Activated CD8-positive, alpha-beta memory T cell treated with anti-CD3 and anti-CD28 coated beads for 36 hours (primary cell): ENCODE measurements at regions not wholly inside any gene's neighbourhood (a gene's known extent, or its start where the extent isn't known, plus 50 kb on each side); places are given as distances from the start of the nearest gene placed in this dataset.

Experiments
- CTCF ChIA-PET: fragments of 350-600 bp; sonication (Branson Sonifier 250); formaldehyde crosslinking; loops from one replicate; lab custom pipeline; 2021; ENCODE audit warnings: antibody characterized with exemption; lab: Charles Lee
- POLR2A ChIA-PET: fragments of 350-600 bp; sonication (Branson Sonifier 250); formaldehyde crosslinking; loops from one replicate; lab custom pipeline; 2021; ENCODE audit warnings: antibody characterized with exemption; lab: Charles Lee

DNA sequence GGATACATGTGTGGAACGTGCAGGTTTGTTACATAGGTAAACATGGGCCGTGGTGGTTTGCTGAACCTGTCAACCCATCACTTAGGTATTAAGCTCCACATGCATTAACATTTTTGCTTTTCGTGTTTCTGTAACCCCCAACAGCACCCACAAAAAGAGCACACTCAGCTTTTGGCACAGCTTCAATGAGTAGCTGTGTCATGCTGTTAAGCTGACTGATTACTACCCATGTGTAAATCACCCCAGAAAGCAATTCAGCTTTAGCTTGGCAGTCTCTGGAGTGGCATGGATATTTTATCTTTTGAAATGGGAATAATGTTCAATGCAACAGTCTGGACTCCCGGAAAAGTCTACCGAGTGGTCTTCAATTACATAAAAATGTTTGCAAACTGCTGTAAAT lies 734.3 kb downstream of the STIM2 start:
- CTCF ChIA-PET, result no interaction called here

DNA sequence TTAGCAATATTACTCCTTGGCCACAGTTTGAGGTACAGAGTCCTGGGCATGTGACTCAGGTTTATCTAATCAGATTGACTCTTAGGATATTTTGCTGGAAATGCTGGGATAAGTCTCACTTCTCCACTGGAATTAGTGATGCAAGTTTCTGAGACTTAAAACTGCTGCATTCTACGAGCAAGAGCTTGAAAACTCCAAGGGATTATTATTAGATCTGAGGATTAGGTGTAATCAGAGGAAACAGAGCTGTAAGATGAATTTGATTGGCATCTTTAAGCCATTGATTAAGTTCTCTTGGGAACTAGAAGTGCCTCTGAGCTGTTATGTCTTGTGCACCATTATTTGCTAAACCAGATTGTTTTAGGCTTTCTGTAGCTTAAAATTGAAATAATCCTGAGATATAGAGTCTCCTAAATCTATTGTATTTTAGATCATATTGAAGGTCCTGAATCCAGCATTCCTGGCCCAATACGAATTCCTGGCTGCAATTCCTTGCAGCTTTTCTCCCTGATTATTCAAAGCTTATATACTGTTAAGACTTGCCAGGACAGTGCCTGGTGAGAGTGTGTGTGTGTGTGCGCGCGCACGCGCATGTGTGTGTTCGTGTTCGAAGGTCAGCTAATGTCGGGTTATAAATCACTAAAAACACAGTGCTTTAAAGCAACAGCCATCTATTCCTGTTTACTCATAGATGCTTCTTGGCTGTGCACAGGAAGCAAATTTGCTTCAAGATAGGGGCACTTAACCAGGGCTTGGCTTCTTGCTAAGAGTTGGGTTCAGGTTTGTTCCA lies 735.1 kb downstream of the STIM2 start:
- ChIA-PET POLR2A (no interaction called here), CTCF (no interaction called here)

More for the DNA sequence above, 734.3 kb downstream of the STIM2 start:
- POLR2A ChIA-PET, result no interaction called here

DNA sequence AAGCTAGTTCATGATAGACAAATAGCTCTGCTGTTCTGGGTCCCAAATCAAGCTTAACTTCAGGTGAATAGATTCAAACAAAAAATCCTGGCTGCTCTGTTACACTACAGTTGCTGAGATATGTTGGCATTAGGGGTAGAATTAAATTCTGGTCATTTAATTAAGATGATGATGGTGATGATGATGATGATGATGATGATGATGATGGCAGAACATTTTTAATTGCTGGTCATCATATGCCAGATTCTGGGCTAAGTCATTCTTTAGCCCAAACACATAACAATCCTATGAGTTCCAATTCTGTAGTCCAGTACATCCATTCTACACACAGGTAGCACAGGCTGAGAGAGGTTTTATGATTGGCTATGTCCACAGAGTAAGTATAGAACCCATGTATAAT lies 741.5 kb downstream of the STIM2 start:
- CTCF ChIA-PET, result no interaction called here
- POLR2A ChIA-PET, result no interaction called here

GRCh38 chr4:27604692-27605091 lies 744.1 kb downstream of the STIM2 start:
- CTCF ChIA-PET, result no interaction called here
- POLR2A ChIA-PET, result no interaction called here

GRCh38 chr4:27616166-27616565 lies 755.5 kb downstream of the STIM2 start:
- POLR2A ChIA-PET, result no interaction called here
- CTCF ChIA-PET, result no interaction called here

- ChIA-PET POLR2A (no interaction called here), CTCF (no interaction called here)
Measured at GRCh38 chr4:27619435-27619834, 758.8 kb downstream of the STIM2 start.

DNA sequence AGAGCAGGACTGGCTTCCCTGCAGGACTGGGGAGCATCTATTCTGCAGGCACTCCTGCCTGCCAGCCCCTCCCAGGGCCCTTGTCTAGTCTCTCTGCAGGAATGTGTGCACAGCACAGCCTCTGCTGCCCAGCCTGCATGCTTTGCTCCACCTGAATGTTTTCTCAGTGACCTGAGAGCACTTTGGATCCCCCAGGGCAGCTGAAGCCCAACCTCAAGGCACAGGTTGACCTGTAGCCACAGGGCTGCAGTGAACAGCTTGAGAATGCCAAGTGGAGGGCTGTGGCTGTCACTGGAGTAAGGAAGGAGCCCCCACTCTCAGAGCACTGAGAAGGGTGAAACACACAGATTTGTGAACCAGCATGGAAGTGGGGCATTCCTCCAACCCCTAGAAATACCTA lies 760.2 kb downstream of the STIM2 start:
- POLR2A ChIA-PET, result no interaction called here
- CTCF ChIA-PET, result interaction anchor here (0.9 kb wide), 1 partner anchor 17 kb away, joined by 3 read pairs; no protein-coding TSS in a partner anchor

DNA sequence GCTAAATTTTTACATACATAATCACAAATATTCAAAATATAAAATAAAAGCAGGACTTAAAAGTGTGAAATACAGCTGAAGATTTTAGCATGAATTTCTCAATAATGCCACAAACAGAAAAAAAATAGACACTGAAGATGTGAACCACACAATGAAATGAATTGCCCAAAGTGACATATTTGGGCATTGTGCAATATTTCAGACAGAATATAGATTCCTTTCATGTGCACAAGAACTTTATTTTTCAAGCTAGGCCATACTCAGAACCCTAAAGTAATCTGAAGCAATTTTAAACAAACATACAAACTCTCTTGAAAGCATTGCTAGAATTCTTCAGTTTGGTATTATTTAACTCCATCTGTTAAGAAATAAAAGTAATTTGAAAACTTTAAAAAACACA lies 764.1 kb downstream of the STIM2 start:
- ChIA-PET CTCF (no interaction called here), POLR2A (no interaction called here)

DNA sequence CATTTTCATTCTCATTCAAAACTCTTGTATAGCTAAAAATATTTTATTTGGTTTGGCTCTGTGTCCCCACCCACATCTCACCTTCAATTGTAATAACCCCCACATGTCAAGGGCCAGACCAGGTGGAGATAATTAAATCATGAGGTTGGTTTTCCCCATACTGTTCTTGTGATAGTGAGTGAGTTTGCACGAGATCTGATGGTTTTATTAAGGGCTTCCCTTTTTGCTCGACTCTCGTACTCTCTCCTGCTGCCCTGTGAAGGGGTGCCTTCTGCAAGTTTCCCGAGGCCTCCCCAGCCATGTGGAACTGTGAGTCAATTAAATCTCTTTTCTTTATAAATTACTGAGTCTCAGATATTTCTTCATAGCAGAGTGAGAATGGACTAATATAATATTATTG lies 768.0 kb downstream of the STIM2 start:
- ChIA-PET CTCF (no interaction called here), POLR2A (no interaction called here)

DNA sequence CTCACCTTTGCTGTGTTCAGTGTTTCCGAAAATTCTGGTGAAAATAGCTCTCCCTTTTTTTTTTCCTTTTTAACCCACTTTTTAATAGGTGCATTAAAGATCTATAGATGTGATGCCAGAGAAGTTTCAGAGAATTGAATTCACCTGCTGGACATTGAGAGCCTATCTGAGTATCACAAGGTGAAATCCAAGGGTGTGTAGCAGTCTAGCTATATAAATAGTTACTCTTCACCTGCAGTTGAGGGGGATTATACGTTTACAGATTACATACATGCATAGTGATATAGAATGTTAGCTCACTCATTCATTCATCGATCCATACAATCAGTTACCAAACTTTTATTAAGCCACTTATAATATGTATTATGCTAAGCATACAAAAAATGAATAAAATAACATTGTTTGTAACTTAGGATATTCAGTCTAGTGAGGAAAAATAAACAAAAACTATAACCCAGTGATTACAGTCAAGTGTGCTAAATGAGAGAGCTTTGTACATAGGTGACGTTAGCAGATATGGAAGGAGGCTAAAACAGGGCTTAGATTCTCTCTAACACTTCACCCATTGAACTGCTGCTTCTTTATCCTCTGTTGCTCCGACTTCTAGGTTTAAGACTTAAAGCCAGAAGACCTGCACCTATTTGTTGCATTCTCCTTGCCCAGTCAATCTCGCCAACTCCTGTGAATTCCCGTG lies 769.0 kb downstream of the STIM2 start:
- CTCF ChIA-PET, result no interaction called here
- POLR2A ChIA-PET, result no interaction called here

DNA sequence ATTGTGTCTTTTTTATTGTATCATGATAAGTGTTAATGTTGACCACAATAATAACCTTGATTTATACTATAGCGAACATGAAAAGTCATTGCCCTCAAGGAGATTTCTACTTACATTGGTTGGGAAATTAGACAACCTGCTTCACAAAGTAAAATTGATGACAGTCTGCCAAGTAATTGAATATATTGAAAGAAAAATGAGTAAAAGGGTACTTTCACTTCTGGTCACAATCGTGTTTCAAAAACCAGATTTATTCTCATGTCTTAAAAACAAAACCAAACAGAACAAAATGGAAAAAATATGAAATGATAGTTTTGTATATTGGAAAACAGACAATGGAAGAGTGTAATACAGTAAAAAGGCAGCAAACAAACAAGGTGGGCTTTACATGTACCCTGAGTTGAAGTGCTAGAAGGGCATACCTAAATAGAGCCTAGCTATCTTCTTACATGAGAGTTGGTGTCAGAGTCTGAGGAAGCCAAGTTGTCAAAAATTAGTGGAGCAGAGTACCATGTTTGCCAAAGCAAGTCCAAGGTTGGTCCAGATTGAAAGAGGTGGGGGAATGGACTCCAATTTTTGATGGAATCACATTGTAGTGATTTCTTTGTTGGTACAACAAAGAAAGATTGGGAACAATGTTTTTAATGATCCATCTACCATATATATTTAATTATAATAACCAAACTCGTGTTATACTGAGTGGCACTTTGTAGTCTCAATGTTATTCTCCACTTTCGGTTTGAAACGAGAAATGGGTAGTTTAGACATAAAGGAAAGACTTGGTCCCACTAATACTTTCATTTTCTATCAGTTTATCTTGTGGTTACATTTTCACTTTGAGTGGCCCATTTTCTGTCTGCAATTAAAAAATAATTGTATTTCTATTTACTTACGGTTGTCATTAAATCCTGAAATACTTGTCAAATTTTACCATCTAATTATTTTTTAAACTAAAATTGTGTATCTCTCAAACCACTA lies 775.6 kb downstream of the STIM2 start:
- CTCF ChIA-PET, result no interaction called here
- POLR2A ChIA-PET, result no interaction called here

- POLR2A ChIA-PET, result no interaction called here
- CTCF ChIA-PET, result interaction anchor here (0.9 kb wide), 1 partner anchor 18 kb away, joined by 3 read pairs; no protein-coding TSS in a partner anchor
Measured at GRCh38 chr4:27638163-27638915, 777.7 kb downstream of the STIM2 start.

- POLR2A ChIA-PET, result no interaction called here
- CTCF ChIA-PET, result no interaction called here
Measured at GRCh38 chr4:27643101-27643500, 782.5 kb downstream of the STIM2 start.

DNA sequence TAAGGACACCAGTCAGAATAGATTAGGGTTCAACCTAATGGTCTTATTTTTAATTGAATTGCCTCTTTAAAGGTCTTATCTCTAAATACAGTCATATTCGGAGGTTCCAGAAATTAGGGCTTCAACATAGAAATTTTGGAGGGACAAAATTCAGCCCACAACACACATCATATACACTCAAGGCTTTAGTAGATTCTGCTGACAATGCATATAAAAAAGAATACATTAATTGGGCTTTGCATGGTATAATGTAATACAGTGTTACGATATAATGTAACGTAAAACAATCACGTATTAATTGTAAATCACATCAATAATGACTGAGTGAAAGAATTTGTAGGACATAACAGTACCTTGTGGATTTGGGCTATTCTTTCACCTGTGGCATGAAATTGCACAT lies 787.8 kb downstream of the STIM2 start:
- POLR2A ChIA-PET, result no interaction called here
- CTCF ChIA-PET, result no interaction called here

- ChIA-PET CTCF (no interaction called here), POLR2A (no interaction called here)
Measured at GRCh38 chr4:27662426-27662825, 801.8 kb downstream of the STIM2 start.

- ChIA-PET POLR2A (no interaction called here), CTCF (interaction anchor here (0.6 kb wide), 1 partner anchor 66 kb away, joined by 3 read pairs; no protein-coding TSS in a partner anchor)
Measured at GRCh38 chr4:27666943-27667342, 806.3 kb downstream of the STIM2 start.

GRCh38 chr4:27668001-27668400 lies 807.4 kb downstream of the STIM2 start:
- CTCF ChIA-PET, result no interaction called here
- POLR2A ChIA-PET, result no interaction called here

DNA sequence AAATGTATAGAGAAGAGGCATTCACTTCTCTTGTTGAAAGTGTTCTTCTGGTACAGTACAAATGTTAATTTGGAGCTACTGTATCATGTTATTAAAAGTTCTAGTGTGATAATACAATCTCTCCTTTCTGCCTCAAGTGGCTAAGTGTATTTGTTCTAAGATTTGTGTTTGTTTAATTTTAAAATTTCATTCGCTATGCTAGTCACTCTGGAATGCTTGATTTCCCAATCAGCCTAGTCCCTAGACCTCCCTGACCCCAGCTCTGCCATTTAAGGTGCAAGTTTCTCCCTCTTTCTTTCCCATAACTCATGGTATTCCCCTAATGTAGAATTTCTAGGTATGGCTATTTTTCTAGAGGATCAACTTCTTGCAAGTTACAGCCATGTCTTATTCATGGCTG lies 817.4 kb downstream of the STIM2 start:
- ChIA-PET CTCF (no interaction called here), POLR2A (no interaction called here)

DNA sequence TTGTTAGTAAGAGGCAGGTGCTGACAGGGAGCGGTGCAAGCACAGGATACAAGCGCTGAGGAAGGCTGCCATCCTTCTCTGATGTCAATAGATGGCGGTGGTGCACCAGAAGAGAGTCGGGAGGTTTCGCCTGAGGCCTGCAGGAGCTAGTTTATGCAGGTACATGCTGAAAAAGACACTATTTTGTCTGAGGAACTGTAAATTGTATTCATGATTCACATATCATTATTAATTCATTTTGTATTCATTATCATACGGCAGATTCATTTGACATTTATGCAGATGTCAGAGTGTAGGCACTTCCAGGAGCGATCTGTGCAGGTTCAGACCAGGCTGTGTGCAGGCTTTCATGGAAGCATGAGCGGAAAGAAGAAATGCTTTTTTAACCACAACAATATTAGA lies 824.0 kb downstream of the STIM2 start:
- CTCF ChIA-PET, result interaction anchor here (0.6 kb wide), 1 partner anchor 11 kb away, joined by 4 read pairs; no protein-coding TSS in a partner anchor

More for the DNA sequence above, 824.0 kb downstream of the STIM2 start:
- POLR2A ChIA-PET, result no interaction called here
